ENCODE measurements at regions not wholly inside any gene's neighbourhood (a gene's known extent, or its start where the extent isn't known, plus 50 kb on each side); places are given as distances from the start of the nearest gene placed in this dataset.

GRCh38 chr7:46839651-46840050, 742.3 kb downstream of the TNS3 start:
- in situ Hi-C loops (cut with MboI; ENCODE audit: low pct_unique_long_range_greater_than_20kb in 2 of 9, low sequenced_read_pairs in 9 of 9, unreplicated experiment in 9 of 9) = no loop called here
- Histone ChIP-seq H3K4me1 (replicated peaks in 1 of 2) (no peaks in the 10 kb centered on the region), H3K4me3 (no peak overlapping the region), H3K27ac (no peak overlapping the region)
- ATAC-seq (replicated peaks in 6 of 8) = no peak
- 0 to 100% (median 88%) methylated on average over 2 to 3 of the region's 3 CpGs for WGBS, 10 experiments

DNA sequence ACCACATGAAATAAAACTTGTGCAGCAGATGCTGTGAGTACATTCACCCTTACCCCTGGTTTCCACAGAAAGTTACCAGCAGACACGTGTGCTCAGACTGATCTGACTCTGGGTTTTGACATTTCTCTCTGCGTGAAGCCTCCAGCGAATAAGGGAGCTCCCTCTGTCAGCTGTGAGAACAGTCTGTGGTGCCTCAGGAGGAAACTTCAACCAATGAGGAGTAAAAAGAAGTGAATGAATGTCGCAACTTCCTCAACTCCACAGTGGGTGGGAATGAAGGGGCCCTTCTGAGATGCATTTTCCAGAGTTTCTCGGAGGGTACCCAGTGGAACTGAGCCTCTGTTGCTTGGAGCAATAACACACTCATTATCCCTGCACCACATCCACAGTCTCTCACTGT, 743.4 kb downstream of the TNS3 start:
- ATAC-seq (replicated peaks in 6 of 8) = no peak
- no peak overlapping the region for H3K27ac ChIP-seq
- in situ Hi-C loops (cut with MboI; ENCODE audit: low pct_unique_long_range_greater_than_20kb in 2 of 9, low sequenced_read_pairs in 9 of 9, unreplicated experiment in 9 of 9) = no loop called here
- WGBS, 10 experiments = 30 to 100% (median 73%) methylated on average over 1 to 5 of the region's 5 CpGs; no CpG with 5 or more reads in 4 of the 10 experiments
- H3K4me3 ChIP-seq = no peak overlapping the region
- no peaks in the 10 kb centered on the region for H3K4me1 ChIP-seq (replicated peaks in 1 of 2)

DNA sequence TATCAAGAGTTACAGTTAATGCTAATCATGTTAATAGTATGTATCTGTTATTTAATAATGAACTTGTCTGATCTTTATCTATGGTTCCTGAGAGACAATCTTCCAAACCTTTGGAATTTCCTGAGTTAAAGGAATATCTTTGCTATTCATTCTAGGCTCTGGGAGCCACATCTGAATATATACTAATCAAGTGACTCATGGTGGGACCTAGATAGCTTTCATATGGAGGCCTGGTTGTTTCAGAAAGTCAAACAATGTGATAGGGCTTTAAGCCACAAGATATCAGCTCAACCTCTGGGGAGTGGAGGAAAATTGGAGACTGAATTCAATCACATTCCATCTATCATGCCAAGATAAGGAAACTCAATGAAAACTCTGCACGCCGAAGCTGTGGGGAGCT, 746.4 kb downstream of the TNS3 start:
- no peak overlapping the region for H3K27ac ChIP-seq
- no peak overlapping the region for H3K4me3 ChIP-seq
- in situ Hi-C loops (cut with MboI; ENCODE audit: low pct_unique_long_range_greater_than_20kb in 2 of 9, low sequenced_read_pairs in 9 of 9, unreplicated experiment in 9 of 9) = no loop called here
- WGBS, 10 experiments = 70 to 100% (median 100%) methylated on average over 2 of the region's 2 CpGs; no CpG with 5 or more reads in 4 of the 10 experiments
- no peaks in the 10 kb centered on the region for H3K4me1 ChIP-seq (replicated peaks in 1 of 2)
- ATAC-seq (replicated peaks in 6 of 8) = peak in 1 of 8 experiments; percentile 51

DNA sequence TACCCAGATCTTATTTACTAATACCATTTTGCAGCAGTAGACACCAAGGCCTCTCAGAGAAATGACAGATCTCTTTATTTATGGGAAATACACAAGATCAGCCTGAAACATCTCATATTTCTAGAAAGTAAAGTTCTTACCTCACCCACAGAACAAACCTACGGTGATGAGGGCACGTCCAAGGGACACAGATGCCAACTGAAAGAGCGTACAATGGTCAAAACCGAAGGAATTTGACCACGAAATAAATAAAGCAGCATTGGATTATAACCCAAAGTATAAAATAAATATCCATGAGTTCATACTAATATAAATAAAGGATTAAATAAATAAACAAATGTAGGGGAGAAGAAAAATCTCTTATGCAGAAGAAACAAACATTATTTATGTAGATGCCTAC, 747.0 kb downstream of the TNS3 start:
- no peak for ATAC-seq (replicated peaks in 6 of 8)
- 55 to 95% (median 88%) methylated on average over 2 to 5 of the region's 5 CpGs for WGBS, 10 experiments
- in situ Hi-C loops (cut with MboI; ENCODE audit: low pct_unique_long_range_greater_than_20kb in 2 of 9, low sequenced_read_pairs in 9 of 9, unreplicated experiment in 9 of 9) = no loop called here
- no peaks in the 10 kb centered on the region for H3K4me1 ChIP-seq (replicated peaks in 1 of 2)
- H3K27ac ChIP-seq = no peak overlapping the region
- no peak overlapping the region for H3K4me3 ChIP-seq

DNA sequence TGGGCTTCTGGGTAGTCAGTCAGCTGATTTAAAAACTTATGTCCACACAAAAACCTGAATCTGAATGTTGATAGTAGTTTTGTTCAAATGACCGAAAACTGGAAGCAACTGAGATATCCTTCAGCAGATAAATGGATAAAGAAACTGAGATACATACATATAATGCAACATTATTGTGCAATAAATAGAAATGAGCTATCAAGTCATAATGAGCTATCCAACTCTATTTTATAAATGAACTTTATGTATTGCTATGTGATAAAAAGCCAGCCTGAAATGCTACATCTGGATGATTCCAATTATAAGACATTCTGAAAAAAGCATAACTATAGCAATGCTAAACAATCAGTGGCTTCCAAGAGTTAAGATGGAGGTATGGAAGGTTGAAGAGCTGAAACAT, 748.7 kb downstream of the TNS3 start:
- Histone ChIP-seq H3K4me3 (no peak overlapping the region), H3K4me1 (replicated peaks in 1 of 2) (no peaks in the 10 kb centered on the region), H3K27ac (no peak overlapping the region)
- WGBS, 10 experiments = 55 to 100% (median 70%) methylated on average over 1 of the region's 1 CpG; no CpG with 5 or more reads in 4 of the 10 experiments
- in situ Hi-C loops (cut with MboI; ENCODE audit: low pct_unique_long_range_greater_than_20kb in 2 of 9, low sequenced_read_pairs in 9 of 9, unreplicated experiment in 9 of 9) = no loop called here
- no peak for ATAC-seq (replicated peaks in 6 of 8)

DNA sequence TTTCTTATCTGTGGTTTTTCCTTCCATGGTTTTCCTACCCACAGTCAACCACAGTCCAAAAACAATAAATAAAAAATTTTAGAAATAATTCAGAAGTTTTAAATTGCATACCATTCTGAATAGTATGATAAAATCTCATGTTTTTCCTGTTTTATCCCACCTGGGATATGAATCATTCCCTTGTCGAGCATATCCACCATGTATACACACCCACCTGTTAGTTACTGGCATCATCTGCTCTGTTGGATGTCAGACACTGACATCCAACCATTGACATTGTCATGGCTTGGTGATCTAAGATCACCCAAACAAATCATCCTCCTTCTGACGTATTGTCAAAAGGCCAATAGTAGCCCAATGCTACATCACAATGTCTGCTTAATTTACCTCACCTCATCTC, 749.8 kb downstream of the TNS3 start:
- in situ Hi-C loops (cut with MboI; ENCODE audit: low pct_unique_long_range_greater_than_20kb in 2 of 9, low sequenced_read_pairs in 9 of 9, unreplicated experiment in 9 of 9) = no loop called here
- WGBS, 10 experiments = 0 to 100% (median 75%) methylated on average over 1 to 2 of the region's 2 CpGs

DNA sequence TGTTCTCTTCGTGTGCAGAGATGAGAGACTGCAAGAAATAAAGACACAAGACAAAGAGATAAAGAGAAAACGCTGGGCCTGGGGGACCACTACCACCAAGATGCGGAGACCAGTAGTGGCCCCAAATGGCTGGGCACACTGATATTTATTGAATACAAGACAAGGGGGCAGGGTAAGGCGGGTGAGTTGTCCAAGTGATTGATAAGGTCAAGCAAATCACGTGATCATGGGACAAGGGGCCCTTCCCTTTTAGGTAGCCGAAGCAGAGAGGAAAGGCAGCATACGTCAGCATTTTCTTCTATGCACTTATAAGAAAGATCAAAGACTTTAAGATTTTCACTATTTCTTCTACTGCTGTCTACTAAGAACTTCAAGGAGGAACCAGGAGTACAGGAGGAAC, 762.1 kb downstream of the TNS3 start:
- H3K4me3 ChIP-seq = no peak overlapping the region
- no peaks in the 10 kb centered on the region for H3K4me1 ChIP-seq (replicated peaks in 1 of 2)
- ATAC-seq (replicated peaks in 6 of 8) = no peak
- 62 to 92% (median 80%) methylated on average over 2 to 7 of the region's 7 CpGs; no CpG with 5 or more reads in 2 of the 10 experiments for WGBS, 10 experiments
- no peak overlapping the region for H3K27ac ChIP-seq
- in situ Hi-C loops (cut with MboI; ENCODE audit: low pct_unique_long_range_greater_than_20kb in 2 of 9, low sequenced_read_pairs in 9 of 9, unreplicated experiment in 9 of 9) = no loop called here

More for the DNA sequence above, 749.8 kb downstream of the TNS3 start:
- Histone ChIP-seq H3K4me1 (replicated peaks in 1 of 2) (no peaks in the 10 kb centered on the region), H3K4me3 (no peak overlapping the region), H3K27ac (no peak overlapping the region)
- ATAC-seq (replicated peaks in 6 of 8) = no peak

DNA sequence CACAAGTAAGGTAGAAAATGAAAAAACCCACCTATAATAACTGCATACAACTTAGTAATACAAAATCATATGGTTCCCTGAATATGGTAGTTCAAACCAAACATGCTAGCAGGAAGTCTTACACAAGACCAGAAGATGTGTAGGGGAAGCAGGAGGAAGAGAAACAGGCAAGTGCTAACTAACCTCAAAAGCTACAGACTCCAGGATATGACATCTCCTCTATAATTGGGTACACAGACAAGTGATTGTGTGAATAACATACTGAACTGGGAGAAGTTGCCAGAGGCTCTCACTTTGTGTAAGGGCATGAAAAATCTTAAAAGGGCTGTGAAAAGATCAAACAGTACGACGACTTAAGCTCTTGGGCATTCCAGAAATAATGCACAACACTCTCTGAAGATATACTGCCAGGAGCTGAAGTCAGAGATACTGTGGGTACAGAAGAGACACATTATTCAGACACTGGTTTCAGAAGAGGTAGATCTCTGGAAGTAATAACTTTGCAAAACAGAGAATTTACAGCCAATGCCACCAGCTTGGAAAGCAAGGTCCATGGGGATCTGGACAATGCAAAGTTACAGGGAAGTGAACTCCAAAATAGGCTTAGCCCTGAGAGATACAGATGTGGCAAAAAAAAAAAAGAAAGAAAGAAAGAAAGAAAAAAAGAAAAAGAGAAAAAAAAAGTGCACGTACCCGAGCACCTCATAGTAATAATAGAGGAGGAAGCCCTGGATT, 767.2 kb downstream of the TNS3 start:
- ATAC-seq (replicated peaks in 6 of 8) = no peak
- in situ Hi-C loops (cut with MboI; ENCODE audit: low pct_unique_long_range_greater_than_20kb in 2 of 9, low sequenced_read_pairs in 9 of 9, unreplicated experiment in 9 of 9) = no loop called here
- 0 to 100% (median 84%) methylated on average over 1 to 4 of the region's 4 CpGs; no CpG with 5 or more reads in 1 of the 10 experiments for WGBS, 10 experiments
- H3K4me1 ChIP-seq (replicated peaks in 1 of 2) = peaks cover 14 to 18% of the 10 kb centered on the region in 2 donors
- H3K4me3 ChIP-seq = no peak overlapping the region
- H3K27ac ChIP-seq = no peak overlapping the region

DNA sequence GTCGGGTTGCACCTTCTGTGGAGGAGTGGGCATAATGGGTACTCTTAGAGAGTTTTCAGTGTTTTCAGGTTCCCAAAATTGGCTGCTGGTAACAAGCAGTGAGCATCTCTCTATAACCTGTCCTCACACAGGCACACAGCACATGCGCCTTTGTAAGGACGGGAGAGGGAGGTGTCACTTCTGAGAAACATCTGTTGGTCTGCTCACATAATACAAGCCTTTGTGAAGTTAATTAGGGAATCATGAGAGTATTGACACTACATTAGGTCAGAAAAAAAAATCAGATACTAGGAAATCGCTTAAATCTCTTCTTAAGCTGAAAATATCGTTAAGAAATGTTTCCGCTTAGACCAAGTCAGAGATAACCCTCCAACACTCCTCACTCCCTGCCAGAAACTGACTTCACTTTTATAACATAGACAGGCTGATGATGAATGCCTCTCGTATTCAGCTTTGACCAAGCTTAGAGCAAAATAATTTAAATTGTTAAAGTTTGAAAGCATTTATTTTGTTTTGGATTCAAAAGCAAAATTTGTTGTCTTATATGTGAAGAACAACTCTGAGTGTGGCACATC, 769.7 kb downstream of the TNS3 start:
- in situ Hi-C loops (cut with MboI; ENCODE audit: low pct_unique_long_range_greater_than_20kb in 2 of 9, low sequenced_read_pairs in 9 of 9, unreplicated experiment in 9 of 9) = no loop called here
- WGBS, 10 experiments = 0 to 90% (median 70%) methylated on average over 1 to 6 of the region's 7 CpGs; no CpG with 5 or more reads in 1 of the 10 experiments
- Histone ChIP-seq H3K27ac (peak overlapping the region; percentile 29 to 44), H3K4me3 (no peak overlapping the region), H3K4me1 (replicated peaks in 1 of 2) (peaks cover 14 to 18% of the 10 kb centered on the region in 2 donors)
- peak in 5 of 8 experiments; percentile 27 to 72 (median 36) for ATAC-seq (replicated peaks in 6 of 8)

DNA sequence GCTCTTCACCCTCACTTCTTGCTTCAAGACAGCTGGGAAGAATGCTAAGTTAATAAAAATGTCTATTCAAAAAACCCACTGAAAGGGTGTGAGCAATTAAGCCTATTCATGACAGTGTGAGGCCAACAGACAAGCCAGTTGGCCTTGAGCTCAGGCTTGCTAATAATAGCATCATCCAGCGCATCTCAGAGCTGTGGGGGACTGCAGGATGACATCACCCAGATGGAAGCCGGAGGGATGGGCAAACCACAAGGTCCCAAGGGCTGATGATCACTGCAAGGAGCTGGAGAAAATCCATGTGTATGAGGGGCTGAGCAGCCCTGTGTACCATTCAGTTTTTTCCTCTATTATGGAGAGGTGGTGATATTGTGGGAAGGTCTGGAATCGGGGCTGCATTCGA, 770.4 kb downstream of the TNS3 start:
- peak in 7 of 8 experiments; percentile 93 to 99 (median 99) for ATAC-seq (replicated peaks in 6 of 8)
- WGBS, 10 experiments = 0 to 54% (median 8%) methylated on average over 2 to 3 of the region's 4 CpGs; no CpG with 5 or more reads in 7 of the 10 experiments
- in situ Hi-C loops (cut with MboI; ENCODE audit: low pct_unique_long_range_greater_than_20kb in 2 of 9, low sequenced_read_pairs in 9 of 9, unreplicated experiment in 9 of 9) = no loop called here
- Histone ChIP-seq H3K4me3 (no peak overlapping the region), H3K4me1 (replicated peaks in 1 of 2) (peaks cover 14 to 18% of the 10 kb centered on the region in 2 donors), H3K27ac (peak overlapping the region; percentile 29 to 65)

GRCh38 chr7:46810986-46811385, 770.9 kb downstream of the TNS3 start:
- H3K4me1 ChIP-seq (replicated peaks in 1 of 2) = peaks cover 14 to 18% of the 10 kb centered on the region in 2 donors
- no peak for ATAC-seq (replicated peaks in 6 of 8)
- peak overlapping the region; percentile 29 to 65 for H3K27ac ChIP-seq
- in situ Hi-C loops (cut with MboI; ENCODE audit: low pct_unique_long_range_greater_than_20kb in 2 of 9, low sequenced_read_pairs in 9 of 9, unreplicated experiment in 9 of 9) = no loop called here
- 17 to 100% (median 76%) methylated on average over 1 to 4 of the region's 4 CpGs; no CpG with 5 or more reads in 2 of the 10 experiments for WGBS, 10 experiments
- no peak overlapping the region for H3K4me3 ChIP-seq

DNA sequence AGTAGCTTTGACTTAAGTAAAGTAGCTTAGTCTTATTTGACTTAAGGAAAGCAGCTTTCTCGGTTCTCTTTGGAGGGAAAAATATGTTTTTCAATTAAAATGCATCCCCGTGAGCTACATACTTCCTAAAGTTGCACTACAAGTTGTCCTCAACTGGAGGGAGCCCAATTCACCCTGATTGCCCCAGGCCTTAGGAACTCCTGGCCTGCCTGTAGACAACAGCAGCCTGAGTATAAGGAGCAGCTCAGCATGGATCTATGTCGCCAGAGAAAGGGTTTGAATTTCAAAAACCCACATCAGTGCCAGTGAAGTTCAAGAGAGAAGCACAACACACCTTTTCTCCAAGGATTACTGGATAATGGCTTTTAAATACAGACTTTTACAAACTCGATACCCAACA, 772.0 kb downstream of the TNS3 start:
- no peak for ATAC-seq (replicated peaks in 6 of 8)
- in situ Hi-C loops (cut with MboI; ENCODE audit: low pct_unique_long_range_greater_than_20kb in 2 of 9, low sequenced_read_pairs in 9 of 9, unreplicated experiment in 9 of 9) = no loop called here
- 11 to 100% (median 85%) methylated on average over 1 to 4 of the region's 4 CpGs; no CpG with 5 or more reads in 2 of the 10 experiments for WGBS, 10 experiments
- Histone ChIP-seq H3K4me3 (no peak overlapping the region), H3K27ac (no peak overlapping the region), H3K4me1 (replicated peaks in 1 of 2) (peaks cover 14 to 18% of the 10 kb centered on the region in 2 donors)

DNA sequence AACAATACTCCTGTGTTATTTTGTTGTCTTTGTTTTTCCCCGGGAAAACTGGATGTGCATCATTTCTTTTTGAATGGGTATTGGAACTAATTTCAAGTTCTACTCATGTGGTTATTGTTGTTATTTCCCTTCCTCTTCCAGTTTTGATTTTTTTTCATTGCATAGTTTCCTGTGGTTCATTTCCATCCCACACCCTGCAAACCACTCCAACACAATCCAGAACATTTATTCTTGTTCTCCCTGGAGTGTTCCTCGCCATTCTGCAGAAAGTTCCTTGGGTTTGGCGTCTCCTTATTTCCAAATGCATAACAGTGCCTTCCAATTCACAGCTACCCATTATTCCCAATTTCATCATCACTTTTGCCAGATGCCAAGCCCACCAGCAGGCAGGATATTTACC, 775.1 kb downstream of the TNS3 start:
- Histone ChIP-seq H3K27ac (no peak overlapping the region), H3K4me3 (no peak overlapping the region), H3K4me1 (replicated peaks in 1 of 2) (peaks cover 10 to 12% of the 10 kb centered on the region in 2 donors)
- WGBS, 10 experiments = 0 to 100% (median 46%) methylated on average over 1 to 3 of the region's 3 CpGs
- ATAC-seq (replicated peaks in 6 of 8) = no peak
- in situ Hi-C loops (cut with MboI; ENCODE audit: low pct_unique_long_range_greater_than_20kb in 2 of 9, low sequenced_read_pairs in 9 of 9, unreplicated experiment in 9 of 9) = no loop called here
